ENCODE measurements at regions not wholly inside any gene's neighbourhood (a gene's known extent, or its start where the extent isn't known, plus 50 kb on each side); places are given as distances from the start of the nearest gene placed in this dataset.

DNA sequence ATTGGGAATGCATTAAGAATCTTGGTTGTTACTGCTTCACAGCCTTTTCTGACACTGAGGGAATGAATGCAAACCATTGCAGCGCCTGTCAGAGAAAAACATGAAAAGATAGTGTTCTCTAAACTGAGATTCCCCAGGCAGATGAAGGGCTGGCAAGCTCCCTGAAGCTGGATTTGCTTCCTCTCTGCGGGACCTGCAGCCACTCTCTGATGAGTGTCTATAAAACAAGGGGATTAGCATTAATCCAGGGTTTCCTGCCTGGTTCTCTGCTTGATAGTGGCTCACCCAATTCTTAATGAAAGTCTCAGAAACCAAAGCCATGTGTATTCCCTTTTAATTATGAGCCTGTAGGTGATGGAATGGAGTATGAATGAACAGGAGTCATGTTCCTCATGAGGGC is 344.3 kb upstream of the UMPS start:
- TF ChIP-seq, protein P1, sequence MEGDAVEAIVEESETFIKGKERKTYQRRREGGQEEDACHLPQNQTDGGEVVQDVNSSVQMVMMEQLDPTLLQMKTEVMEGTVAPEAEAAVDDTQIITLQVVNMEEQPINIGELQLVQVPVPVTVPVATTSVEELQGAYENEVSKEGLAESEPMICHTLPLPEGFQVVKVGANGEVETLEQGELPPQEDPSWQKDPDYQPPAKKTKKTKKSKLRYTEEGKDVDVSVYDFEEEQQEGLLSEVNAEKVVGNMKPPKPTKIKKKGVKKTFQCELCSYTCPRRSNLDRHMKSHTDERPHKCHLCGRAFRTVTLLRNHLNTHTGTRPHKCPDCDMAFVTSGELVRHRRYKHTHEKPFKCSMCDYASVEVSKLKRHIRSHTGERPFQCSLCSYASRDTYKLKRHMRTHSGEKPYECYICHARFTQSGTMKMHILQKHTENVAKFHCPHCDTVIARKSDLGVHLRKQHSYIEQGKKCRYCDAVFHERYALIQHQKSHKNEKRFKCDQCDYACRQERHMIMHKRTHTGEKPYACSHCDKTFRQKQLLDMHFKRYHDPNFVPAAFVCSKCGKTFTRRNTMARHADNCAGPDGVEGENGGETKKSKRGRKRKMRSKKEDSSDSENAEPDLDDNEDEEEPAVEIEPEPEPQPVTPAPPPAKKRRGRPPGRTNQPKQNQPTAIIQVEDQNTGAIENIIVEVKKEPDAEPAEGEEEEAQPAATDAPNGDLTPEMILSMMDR (IDR thresholded peaks at IDR 0.05) = no peak
- TF ChIP-seq POLR2A (IDR thresholded peaks at IDR 0.05) = no peak
- intact Hi-C loops (cut with DNase I) = no loop called here
- Histone ChIP-seq H3K9me3 (no peaks in the 10 kb centered on the region), H3K27ac (no peak overlapping the region), H3K4me1 (peaks cover 0 to 5% of the 10 kb centered on the region in 2 donors), H3K36me3 (no peaks in the 10 kb centered on the region), H3K4me3 (replicated peaks in 1 of 3) (no peak overlapping the region), H3K27me3 (no peaks in the 10 kb centered on the region)
- WGBS, 2 donors = 84 to 98% methylated on average over 2 of the region's 2 CpGs
- no peak for DNase-seq

DNA sequence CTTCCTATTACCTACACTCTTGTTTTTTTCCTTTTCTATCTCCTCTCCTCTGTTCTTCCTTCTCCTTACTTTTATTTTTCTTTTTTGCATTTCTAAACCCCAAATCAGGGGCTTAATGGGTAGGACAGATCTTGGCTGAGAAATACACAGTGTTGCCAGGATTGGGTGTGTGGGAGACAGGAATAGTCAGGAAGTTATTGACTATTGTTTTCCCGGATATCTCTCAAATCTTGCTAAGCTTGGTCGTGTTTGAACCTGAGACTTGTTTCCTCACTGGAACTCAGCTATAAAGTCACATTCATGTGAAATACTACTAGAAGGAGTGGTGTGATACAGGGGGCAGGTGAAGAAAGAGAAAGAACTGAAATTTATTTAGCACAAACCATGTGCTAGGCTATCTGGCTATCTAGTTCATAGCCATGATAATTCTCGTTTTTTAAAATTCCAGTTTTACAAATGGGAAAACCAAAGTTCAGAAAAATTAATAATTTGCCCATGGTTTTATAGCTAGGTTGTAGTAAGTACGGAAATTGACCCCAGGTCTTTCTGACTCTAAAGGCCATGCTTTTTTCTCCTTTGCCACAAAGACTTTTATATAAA is 343.2 kb upstream of the UMPS start:
- Histone ChIP-seq H3K9me3 (no peaks in the 10 kb centered on the region), H3K36me3 (no peaks in the 10 kb centered on the region), H3K27ac (no peak overlapping the region), H3K4me3 (replicated peaks in 1 of 3) (no peak overlapping the region), H3K4me1 (peaks cover 0 to 5% of the 10 kb centered on the region in 2 donors), H3K27me3 (no peaks in the 10 kb centered on the region)
- DNase-seq = no peak
- intact Hi-C loops (cut with DNase I) = no loop called here
- 64 to 87% methylated on average over 4 of the region's 4 CpGs for WGBS, 2 donors
- TF ChIP-seq POLR2A (IDR thresholded peaks at IDR 0.05) = no peak
- TF ChIP-seq, protein P1 (IDR thresholded peaks at IDR 0.05) = no peak

DNA sequence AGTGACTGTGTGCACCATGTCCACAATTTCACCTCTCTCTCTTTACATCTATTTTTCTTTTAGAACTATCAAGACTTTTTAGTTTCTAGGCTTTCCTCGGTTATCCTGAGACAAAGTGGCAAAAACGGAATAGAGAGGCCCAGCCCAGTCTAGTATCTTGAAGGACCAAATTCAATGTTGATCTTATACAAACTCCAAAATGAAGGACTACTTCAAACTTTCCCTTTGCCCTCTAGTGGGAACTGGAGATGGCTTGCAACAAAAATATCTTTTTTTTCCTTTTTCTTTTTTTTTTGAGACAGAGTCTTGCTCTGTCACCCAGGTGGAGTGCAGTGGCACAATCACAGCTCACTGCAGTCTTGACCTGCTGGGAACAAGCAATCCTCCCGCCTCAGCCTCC is 338.5 kb upstream of the UMPS start:
- H3K27me3 ChIP-seq = no peaks in the 10 kb centered on the region
- no peak overlapping the region for H3K4me3 ChIP-seq (replicated peaks in 1 of 3)
- peaks cover 0 to 5% of the 10 kb centered on the region in 2 donors for H3K4me1 ChIP-seq
- peak; percentile 17 to 21 for DNase-seq
- H3K9me3 ChIP-seq = no peaks in the 10 kb centered on the region
- no peak for TF ChIP-seq POLR2A (IDR thresholded peaks at IDR 0.05)
- TF ChIP-seq, protein P1 (IDR thresholded peaks at IDR 0.05) = peak in 1 of 6 experiments; percentile 6
- WGBS, 2 donors = 61 to 69% methylated on average over 3 of the region's 3 CpGs
- no peaks in the 10 kb centered on the region for H3K36me3 ChIP-seq
- no peak overlapping the region for H3K27ac ChIP-seq
- intact Hi-C loops (cut with DNase I) = no loop called here

DNA sequence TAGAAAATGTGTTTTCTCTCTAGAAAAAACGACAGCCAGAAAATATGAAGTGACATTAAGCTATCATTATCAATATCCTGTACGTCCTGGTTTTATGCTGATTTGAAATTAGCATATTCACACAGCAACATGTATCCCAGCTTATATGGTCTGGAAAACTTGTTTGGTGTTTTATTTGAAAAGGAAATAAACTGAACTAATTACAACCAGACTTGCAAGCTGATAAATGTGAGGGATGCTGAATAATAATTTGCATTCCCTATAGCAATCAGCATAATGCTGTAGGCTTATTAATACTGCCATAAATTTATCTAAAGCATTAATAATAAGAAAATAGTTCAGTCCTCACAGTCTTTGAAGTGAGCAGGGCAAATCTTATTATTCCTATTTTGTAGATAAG is 336.9 kb upstream of the UMPS start:
- Histone ChIP-seq H3K9me3 (no peaks in the 10 kb centered on the region), H3K4me3 (replicated peaks in 1 of 3) (no peak overlapping the region), H3K4me1 (peaks cover 0 to 5% of the 10 kb centered on the region in 2 donors), H3K36me3 (no peaks in the 10 kb centered on the region), H3K27ac (no peak overlapping the region), H3K27me3 (no peaks in the 10 kb centered on the region)
- DNase-seq = no peak
- TF ChIP-seq, protein P1 (IDR thresholded peaks at IDR 0.05) = no peak
- TF ChIP-seq POLR2A (IDR thresholded peaks at IDR 0.05) = no peak
- WGBS, 2 donors = 39 to 45% methylated on average over 2 of the region's 2 CpGs
- intact Hi-C loops (cut with DNase I) = no loop called here

DNA sequence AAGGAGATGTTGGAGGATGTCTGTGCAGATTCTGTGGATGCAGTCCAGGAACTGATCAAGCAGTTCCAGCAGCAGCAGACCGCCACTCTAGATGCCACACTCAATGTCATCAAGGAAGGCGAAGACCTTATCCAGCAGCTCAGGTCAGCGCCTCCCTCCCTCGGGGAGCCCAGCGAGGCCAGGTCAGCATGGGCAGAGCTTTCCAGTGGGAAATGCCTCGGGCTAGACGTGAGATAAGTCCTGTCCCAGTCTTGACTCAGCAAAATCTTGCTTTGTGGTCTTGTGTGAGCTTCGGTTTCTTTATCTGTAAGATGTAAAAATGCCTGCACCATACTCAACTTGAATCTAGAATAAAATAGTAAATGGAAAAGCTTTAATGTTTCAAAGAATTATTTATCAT is 335.1 kb upstream of the UMPS start:
- H3K4me3 ChIP-seq (replicated peaks in 1 of 3) = no peak overlapping the region
- TF ChIP-seq, protein P1 (IDR thresholded peaks at IDR 0.05) = no peak
- no peak for TF ChIP-seq POLR2A (IDR thresholded peaks at IDR 0.05)
- peaks cover 0 to 5% of the 10 kb centered on the region in 2 donors for H3K4me1 ChIP-seq
- no peaks in the 10 kb centered on the region for H3K9me3 ChIP-seq
- no peak overlapping the region for H3K27ac ChIP-seq
- H3K36me3 ChIP-seq = no peaks in the 10 kb centered on the region
- intact Hi-C loops (cut with DNase I) = no loop called here
- DNase-seq = no peak
- WGBS, 2 donors = 90 to 92% methylated on average over 8 of the region's 8 CpGs
- H3K27me3 ChIP-seq = no peaks in the 10 kb centered on the region

Measured in thyroid gland (tissue), 4 donors.